GM12801 (cell line): ENCODE measurements at regions not wholly inside any gene's neighbourhood (a gene's known extent, or its start where the extent isn't known, plus 50 kb on each side); places are given as distances from the start of the nearest gene placed in this dataset.

Experiments
- TF ChIP-seq, protein P1 (sequence below): IDR thresholded peaks from one replicate; pipeline ENCODE4 v1.5.1; 2011; ENCODE audit warnings: control low read depth; ENCODE audit not compliant: insufficient read length; ENCODE audit errors: extremely low read depth

DNA sequence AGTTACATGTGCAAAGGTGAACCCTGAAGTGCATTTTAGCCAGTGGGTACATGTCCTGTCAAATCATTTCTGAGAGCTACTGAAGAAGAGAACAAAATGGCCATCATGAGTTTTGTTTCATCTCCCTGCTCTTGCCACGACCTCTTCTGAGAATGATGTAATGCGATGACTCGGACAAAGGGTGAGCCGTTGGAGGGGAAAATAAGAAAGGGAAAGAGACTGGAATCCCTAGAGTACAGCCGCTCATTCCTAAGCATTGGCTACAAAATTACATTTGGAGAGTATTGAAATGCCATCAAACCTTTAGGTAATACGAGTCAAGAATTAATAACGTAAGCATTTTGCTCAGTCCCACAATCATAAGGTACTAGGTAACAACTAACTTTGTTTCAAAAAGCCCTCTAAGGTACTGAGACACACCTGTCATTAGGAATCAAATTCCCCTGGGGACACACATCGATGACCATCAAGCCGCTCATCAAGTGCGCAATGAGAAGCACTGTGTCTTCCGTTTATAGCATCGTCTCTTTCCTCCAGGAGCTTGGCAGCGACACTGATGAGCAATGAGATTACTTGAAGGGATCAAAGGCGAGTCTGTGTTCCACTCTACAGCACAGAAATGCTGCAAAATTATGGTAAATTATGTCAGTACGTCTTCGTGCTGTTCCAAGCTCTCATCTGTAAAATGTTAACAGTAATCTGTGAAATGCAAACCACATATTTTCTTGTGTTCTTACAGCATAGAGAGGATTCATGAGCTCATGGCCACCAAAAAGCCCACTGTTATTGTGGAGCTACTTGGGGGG lies 97.3 kb upstream of the PIEZO2 start:
- TF ChIP-seq, protein P1, sequence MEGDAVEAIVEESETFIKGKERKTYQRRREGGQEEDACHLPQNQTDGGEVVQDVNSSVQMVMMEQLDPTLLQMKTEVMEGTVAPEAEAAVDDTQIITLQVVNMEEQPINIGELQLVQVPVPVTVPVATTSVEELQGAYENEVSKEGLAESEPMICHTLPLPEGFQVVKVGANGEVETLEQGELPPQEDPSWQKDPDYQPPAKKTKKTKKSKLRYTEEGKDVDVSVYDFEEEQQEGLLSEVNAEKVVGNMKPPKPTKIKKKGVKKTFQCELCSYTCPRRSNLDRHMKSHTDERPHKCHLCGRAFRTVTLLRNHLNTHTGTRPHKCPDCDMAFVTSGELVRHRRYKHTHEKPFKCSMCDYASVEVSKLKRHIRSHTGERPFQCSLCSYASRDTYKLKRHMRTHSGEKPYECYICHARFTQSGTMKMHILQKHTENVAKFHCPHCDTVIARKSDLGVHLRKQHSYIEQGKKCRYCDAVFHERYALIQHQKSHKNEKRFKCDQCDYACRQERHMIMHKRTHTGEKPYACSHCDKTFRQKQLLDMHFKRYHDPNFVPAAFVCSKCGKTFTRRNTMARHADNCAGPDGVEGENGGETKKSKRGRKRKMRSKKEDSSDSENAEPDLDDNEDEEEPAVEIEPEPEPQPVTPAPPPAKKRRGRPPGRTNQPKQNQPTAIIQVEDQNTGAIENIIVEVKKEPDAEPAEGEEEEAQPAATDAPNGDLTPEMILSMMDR, result no peak

DNA sequence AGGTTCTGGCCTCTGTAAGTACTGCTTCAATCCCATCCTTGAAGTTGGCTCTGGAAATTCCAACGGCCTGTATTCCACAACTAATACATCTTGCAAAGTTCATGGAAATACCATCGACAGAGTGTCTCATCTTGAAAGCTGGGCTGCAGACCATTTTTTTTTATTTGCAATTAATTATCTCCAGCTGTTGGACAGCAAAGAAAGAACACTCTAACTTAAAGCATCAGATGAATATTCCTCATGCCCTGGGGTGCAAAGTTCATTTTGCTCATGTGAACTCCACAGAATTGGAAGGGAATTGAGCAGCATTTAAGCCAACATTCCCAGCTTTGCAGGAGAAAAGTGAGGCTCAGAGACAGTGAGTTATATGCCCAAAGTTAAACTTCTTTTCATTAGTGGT lies 96.5 kb upstream of the PIEZO2 start:
- TF ChIP-seq, protein P1, result no peak

DNA sequence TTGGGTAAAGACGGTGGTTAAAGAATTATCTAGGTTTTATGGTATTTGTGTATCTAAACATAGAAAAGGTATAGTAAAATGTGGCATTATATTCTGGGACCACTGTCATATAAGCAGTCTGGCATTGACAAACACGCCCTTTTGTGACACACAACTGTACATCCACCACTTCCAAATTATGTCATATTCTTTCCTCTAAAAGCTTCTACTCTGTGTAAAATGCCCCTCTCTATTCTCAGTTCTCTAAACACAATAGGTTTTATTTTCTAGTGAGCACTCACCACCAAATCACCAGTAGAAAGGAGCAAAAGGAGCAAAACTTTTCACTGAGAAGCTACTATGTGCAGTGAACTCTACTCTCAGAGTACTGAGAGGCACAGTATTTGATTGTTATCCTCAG lies 88.1 kb upstream of the PIEZO2 start:
- TF ChIP-seq, protein P1, result no peak

DNA sequence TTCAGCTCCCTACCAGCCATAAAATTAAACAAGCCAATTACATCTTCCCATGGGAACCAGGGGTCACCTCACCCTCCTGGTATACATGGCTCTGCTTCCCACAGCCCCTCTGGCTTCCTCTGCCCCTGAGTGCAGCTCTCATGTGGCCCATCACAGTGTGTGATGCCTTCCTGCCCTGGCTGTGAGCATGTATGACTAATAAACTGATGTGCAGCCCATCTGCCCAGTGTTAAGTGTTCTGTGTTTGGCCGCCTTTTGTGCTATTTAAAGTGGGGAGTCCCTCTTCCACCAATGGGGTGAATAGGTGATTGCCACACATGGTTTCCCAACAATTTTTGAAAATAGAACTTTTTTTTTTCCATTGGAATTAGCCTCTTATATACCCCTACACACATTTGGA lies 87.7 kb upstream of the PIEZO2 start:
- TF ChIP-seq, protein P1, result no peak

DNA sequence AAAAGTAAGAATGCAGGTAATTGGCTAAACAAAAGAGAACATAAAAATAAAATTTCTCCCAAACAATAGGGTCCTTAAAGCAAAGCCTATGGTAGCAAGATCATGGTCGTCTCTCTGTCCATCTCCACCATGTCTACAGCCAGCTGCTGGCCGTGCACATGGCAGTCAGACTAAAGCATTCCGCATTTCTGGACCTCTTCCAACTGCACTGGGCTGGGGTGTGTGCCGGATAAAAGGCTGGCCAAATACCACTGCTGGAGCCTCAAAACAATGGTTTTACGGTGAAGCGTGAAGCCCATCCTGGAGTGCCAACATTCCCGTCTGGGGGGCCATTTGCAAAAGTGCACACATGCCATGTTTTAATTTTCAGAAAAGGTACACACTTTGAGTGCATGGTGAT lies 74.8 kb upstream of the PIEZO2 start:
- TF ChIP-seq, protein P1, result no peak

DNA sequence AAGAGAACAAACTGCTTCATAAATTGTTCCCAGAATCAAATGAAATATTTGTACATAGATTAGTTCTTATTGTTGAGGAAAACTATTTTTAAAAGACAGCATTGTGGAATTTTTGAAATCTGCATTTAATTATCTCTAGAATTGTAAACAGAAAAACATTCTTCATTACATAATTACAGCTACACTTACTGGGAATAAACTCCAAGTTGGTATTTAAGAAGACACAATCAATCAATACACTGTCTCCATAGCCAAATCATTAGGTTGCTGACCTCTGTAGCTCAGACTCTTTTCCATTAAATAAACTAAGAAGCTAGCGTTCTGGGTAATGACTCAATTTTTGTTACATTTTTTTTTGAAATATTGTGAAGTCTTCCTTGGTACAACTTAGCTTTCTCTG lies 70.2 kb upstream of the PIEZO2 start:
- TF ChIP-seq, protein P1, result no peak

DNA sequence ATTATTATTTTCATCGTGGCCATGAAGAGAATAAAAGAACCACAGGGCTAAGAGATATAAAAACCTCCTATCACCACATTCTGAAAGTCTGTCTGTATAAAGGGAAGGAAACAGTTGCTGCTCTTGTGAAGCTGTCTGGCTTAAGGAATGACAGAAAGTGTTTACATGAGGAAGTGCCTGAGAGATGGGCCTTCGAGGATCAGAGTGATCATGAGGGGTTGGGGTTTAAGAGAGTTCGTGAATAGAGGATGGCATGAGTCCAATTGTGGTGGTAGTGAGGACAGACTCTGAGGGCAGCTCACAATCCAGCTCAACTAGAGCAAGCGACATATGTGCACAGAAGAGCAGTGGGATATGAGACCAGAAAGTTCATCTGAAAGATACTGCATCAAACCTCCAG lies 65.8 kb upstream of the PIEZO2 start:
- TF ChIP-seq, protein P1, result no peak
